Thyroid gland (tissue), 4 donors: ENCODE measurements at regions not wholly inside any gene's neighbourhood (a gene's known extent, or its start where the extent isn't known, plus 50 kb on each side); places are given as distances from the start of the nearest gene placed in this dataset.

ENCODE experiments used
- POLR2A ChIP-seq, 2 donors: fragments of 450-650 bp; IDR thresholded peaks; one replicate each; pipeline ENCODE4 v1.6.1; 2017; ENCODE audit warnings: antibody characterized with exemption in 2 of 2, mild to moderate bottlenecking in 2 of 2, moderate library complexity in 1 of 2
- TF ChIP-seq, protein P1 (sequence below), 6 experiments: fragments of 200-600 bp in 3 of 6; fragments of 450-650 bp in 3 of 6; sonication (generic) in 3 of 6; IDR thresholded peaks; one replicate each; pipeline ENCODE4 v1.5.1; 2016 to 2019; ENCODE audit warnings: antibody characterized with exemption in 6 of 6, mild to moderate bottlenecking in 2 of 6, inconsistent platforms in 1 of 6, moderate library complexity in 1 of 6

DNA sequence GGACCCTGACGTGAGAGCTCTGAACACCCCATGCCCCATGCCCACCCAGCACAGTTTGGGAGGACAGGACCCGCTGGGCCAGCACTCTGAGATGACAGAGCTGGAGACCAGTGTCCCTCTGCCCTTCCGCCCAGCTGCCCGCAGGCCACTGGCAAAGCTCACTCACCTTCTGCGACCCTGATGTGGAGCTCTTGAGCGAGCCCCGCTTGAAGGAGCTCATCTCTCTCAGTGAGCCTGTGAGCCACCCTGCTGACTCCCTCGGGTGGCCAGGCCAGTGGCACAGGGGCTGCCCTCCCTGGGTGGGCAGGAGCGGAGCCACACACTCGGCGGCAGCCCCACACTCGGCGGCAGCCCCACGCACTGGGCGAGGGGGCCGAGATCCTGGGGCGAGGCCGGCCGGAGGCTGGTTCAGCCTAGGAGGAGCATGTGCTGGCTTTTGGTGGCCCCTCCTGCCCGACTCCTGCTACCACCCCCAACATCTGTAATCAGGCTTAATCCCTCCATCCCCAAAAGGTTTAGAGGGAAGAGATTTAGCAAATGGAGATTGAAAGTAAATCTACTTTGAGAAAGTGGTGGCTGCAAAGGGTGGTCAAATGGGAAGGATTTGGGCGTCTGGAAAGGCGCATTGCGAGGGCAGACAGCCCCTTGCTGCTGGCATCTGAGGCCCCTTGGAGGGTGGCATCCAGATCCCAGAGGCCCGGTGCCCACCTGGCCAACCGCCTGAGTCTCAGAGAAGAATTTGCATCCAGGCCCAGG lies 59.4 kb upstream of the TRPM1 start:
- TF ChIP-seq, protein P1, sequence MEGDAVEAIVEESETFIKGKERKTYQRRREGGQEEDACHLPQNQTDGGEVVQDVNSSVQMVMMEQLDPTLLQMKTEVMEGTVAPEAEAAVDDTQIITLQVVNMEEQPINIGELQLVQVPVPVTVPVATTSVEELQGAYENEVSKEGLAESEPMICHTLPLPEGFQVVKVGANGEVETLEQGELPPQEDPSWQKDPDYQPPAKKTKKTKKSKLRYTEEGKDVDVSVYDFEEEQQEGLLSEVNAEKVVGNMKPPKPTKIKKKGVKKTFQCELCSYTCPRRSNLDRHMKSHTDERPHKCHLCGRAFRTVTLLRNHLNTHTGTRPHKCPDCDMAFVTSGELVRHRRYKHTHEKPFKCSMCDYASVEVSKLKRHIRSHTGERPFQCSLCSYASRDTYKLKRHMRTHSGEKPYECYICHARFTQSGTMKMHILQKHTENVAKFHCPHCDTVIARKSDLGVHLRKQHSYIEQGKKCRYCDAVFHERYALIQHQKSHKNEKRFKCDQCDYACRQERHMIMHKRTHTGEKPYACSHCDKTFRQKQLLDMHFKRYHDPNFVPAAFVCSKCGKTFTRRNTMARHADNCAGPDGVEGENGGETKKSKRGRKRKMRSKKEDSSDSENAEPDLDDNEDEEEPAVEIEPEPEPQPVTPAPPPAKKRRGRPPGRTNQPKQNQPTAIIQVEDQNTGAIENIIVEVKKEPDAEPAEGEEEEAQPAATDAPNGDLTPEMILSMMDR (IDR thresholded peaks at IDR 0.05), result no peak
- TF ChIP-seq POLR2A (IDR thresholded peaks at IDR 0.05), result no peak
